Body of pancreas (tissue), 4 donors: ENCODE measurements at regions not wholly inside any gene's neighbourhood (a gene's known extent, or its start where the extent isn't known, plus 50 kb on each side); places are given as distances from the start of the nearest gene placed in this dataset.

Experiments
- CTCF ChIP-seq, 7 experiments: fragments of 450-650 bp in 4 of 7; fragments of 200-600 bp in 3 of 7; sonication (generic) in 3 of 7; IDR thresholded peaks; one replicate each; pipeline ENCODE4 v1.5.1; 2016 to 2019; ENCODE audit warnings: antibody characterized with exemption in 7 of 7
- POLR2A ChIP-seq, 3 donors: fragments of 450-650 bp; IDR thresholded peaks; one replicate each; pipeline ENCODE4 v1.6.1; 2016; ENCODE audit warnings: antibody characterized with exemption in 3 of 3, mild to moderate bottlenecking in 2 of 3

- TF ChIP-seq CTCF (IDR thresholded peaks at IDR 0.05) (no peak), POLR2A (IDR thresholded peaks at IDR 0.05) (no peak)
Observed at GRCh38 chr3:40598962-40599361, 74.2 kb downstream of the ZNF621 start.
